ENCODE measurements at regions not wholly inside any gene's neighbourhood (a gene's known extent, or its start where the extent isn't known, plus 50 kb on each side); places are given as distances from the start of the nearest gene placed in this dataset.

GRCh38 chr17:79165756-79166473 lies 91.3 kb downstream of the ENGASE start:
- Mint-ChIP-seq H3K4me3 (no peak overlapping the region), H3K27ac (no peak overlapping the region), H3K27me3 (peaks cover 7% of the 10 kb centered on the region), H3K9me3 (no peaks in the 10 kb centered on the region), H3K4me1 (peaks cover 14% of the 10 kb centered on the region)
- ATAC-seq = no peak
- no peak for DNase-seq

GRCh38 chr17:79164913-79165695 lies 90.5 kb downstream of the ENGASE start:
- ATAC-seq (no peak), DNase-seq (no peak)
- Mint-ChIP-seq H3K4me3 (no peak overlapping the region), H3K27me3 (peaks cover 7% of the 10 kb centered on the region), H3K9me3 (no peaks in the 10 kb centered on the region), H3K27ac (no peak overlapping the region), H3K4me1 (peaks cover 16% of the 10 kb centered on the region)

GRCh38 chr17:79164408-79164807 lies 89.8 kb downstream of the ENGASE start:
- Mint-ChIP-seq H3K4me3 (no peak overlapping the region), H3K27me3 (peaks cover 7% of the 10 kb centered on the region), H3K27ac (no peak overlapping the region), H3K9me3 (no peaks in the 10 kb centered on the region), H3K4me1 (peaks cover 16% of the 10 kb centered on the region)
- ATAC-seq (no peak), DNase-seq (no peak)

- Mint-ChIP-seq H3K9me3 (no peaks in the 10 kb centered on the region), H3K4me3 (no peak overlapping the region), H3K27me3 (peaks cover 7% of the 10 kb centered on the region), H3K27ac (no peak overlapping the region), H3K4me1 (peaks cover 16% of the 10 kb centered on the region)
- DNase-seq = no peak
- no peak for ATAC-seq
Observed at GRCh38 chr17:79163071-79163470, 88.4 kb downstream of the ENGASE start.

GRCh38 chr17:79162012-79162963 lies 87.7 kb downstream of the ENGASE start:
- Mint-ChIP-seq H3K27ac (peak overlapping the region in 1 of 2 donors; percentile 92), H3K4me1 (peaks cover 16% of the 10 kb centered on the region), H3K4me3 (no peak overlapping the region), H3K9me3 (no peaks in the 10 kb centered on the region), H3K27me3 (peaks cover 7% of the 10 kb centered on the region)
- DNase-seq (no peak), ATAC-seq (no peak)

- peak overlapping the region; percentile 54 to 63 for H3K4me3 Mint-ChIP-seq
- peak; percentile 90 for ATAC-seq
- no peaks in the 10 kb centered on the region for H3K9me3 Mint-ChIP-seq
- peaks cover 7% of the 10 kb centered on the region for H3K27me3 Mint-ChIP-seq
- DNase-seq = peak; percentile 26 to 67
- peaks cover 16% of the 10 kb centered on the region for H3K4me1 Mint-ChIP-seq
- peak overlapping the region; percentile 82 to 92 for H3K27ac Mint-ChIP-seq
Observed at GRCh38 chr17:79160980-79161636, 86.5 kb downstream of the ENGASE start.

- Mint-ChIP-seq H3K27ac (no peak overlapping the region), H3K4me3 (no peak overlapping the region), H3K4me1 (peaks cover 16% of the 10 kb centered on the region), H3K27me3 (peaks cover 7% of the 10 kb centered on the region), H3K9me3 (no peaks in the 10 kb centered on the region)
- DNase-seq = no peak
- ATAC-seq = no peak
Observed at GRCh38 chr17:79159926-79160325, 85.3 kb downstream of the ENGASE start.

- Mint-ChIP-seq H3K27ac (no peak overlapping the region), H3K9me3 (no peaks in the 10 kb centered on the region), H3K4me3 (no peak overlapping the region), H3K27me3 (peaks cover 7% of the 10 kb centered on the region), H3K4me1 (peaks cover 16% of the 10 kb centered on the region)
- ATAC-seq (no peak), DNase-seq (no peak)
Observed at GRCh38 chr17:79159471-79159870, 84.8 kb downstream of the ENGASE start.

GRCh38 chr17:79156463-79157095 lies 82.0 kb downstream of the ENGASE start:
- no peak for ATAC-seq
- Mint-ChIP-seq H3K27ac (peak overlapping the region in 1 of 2 donors; percentile 72), H3K4me1 (peaks cover 9% of the 10 kb centered on the region)

GRCh38 chr17:79155701-79156100 lies 81.1 kb downstream of the ENGASE start:
- H3K9me3 Mint-ChIP-seq = no peaks in the 10 kb centered on the region

More at GRCh38 chr17:79156463-79157095, 82.0 kb downstream of the ENGASE start:
- no peaks in the 10 kb centered on the region for H3K9me3 Mint-ChIP-seq
- DNase-seq = no peak
- H3K27me3 Mint-ChIP-seq = peaks cover 22% of the 10 kb centered on the region
- H3K4me3 Mint-ChIP-seq = no peak overlapping the region

GRCh38 chr17:79154951-79155585 lies 80.4 kb downstream of the ENGASE start:
- no peak for ATAC-seq
- H3K9me3 Mint-ChIP-seq = no peaks in the 10 kb centered on the region
- no peak for DNase-seq
- H3K4me1 Mint-ChIP-seq = no peaks in the 10 kb centered on the region
- H3K27ac Mint-ChIP-seq = no peak overlapping the region
- H3K4me3 Mint-ChIP-seq = no peak overlapping the region
- H3K27me3 Mint-ChIP-seq = peaks cover 30% of the 10 kb centered on the region

More at GRCh38 chr17:79155701-79156100, 81.1 kb downstream of the ENGASE start:
- ATAC-seq (no peak), DNase-seq (no peak)
- Mint-ChIP-seq H3K27ac (no peak overlapping the region), H3K27me3 (peaks cover 28% of the 10 kb centered on the region), H3K4me3 (no peak overlapping the region), H3K4me1 (peaks cover under 1% of the 10 kb centered on the region)

GRCh38 chr17:79154446-79154845 lies 79.8 kb downstream of the ENGASE start:
- no peak overlapping the region for H3K4me3 Mint-ChIP-seq
- H3K27ac Mint-ChIP-seq = no peak overlapping the region
- H3K27me3 Mint-ChIP-seq = peaks cover 30% of the 10 kb centered on the region
- no peaks in the 10 kb centered on the region for H3K9me3 Mint-ChIP-seq
- DNase-seq = no peak
- no peak for ATAC-seq
- no peaks in the 10 kb centered on the region for H3K4me1 Mint-ChIP-seq

GRCh38 chr17:79153367-79154130 lies 78.9 kb downstream of the ENGASE start:
- H3K4me3 Mint-ChIP-seq = no peak overlapping the region
- peaks cover 30% of the 10 kb centered on the region for H3K27me3 Mint-ChIP-seq
- no peaks in the 10 kb centered on the region for H3K9me3 Mint-ChIP-seq
- ATAC-seq = no peak
- DNase-seq = no peak
- H3K4me1 Mint-ChIP-seq = no peaks in the 10 kb centered on the region
- no peak overlapping the region for H3K27ac Mint-ChIP-seq

- peaks cover 30% of the 10 kb centered on the region for H3K27me3 Mint-ChIP-seq
- no peaks in the 10 kb centered on the region for H3K9me3 Mint-ChIP-seq
- no peak overlapping the region for H3K27ac Mint-ChIP-seq
- DNase-seq = no peak
- no peak for ATAC-seq
- H3K4me1 Mint-ChIP-seq = no peaks in the 10 kb centered on the region
- no peak overlapping the region for H3K4me3 Mint-ChIP-seq
Observed at GRCh38 chr17:79152636-79153035, 78.0 kb downstream of the ENGASE start.

All from stimulated activated naive CD8-positive, alpha-beta T cell treated with anti-CD3 and anti-CD28 coated beads, Interleukin-15, amount 100 ng/mL, for 72 hours (primary cell).